GM21367 (cell line): ENCODE measurements at regions not wholly inside any gene's neighbourhood (a gene's known extent, or its start where the extent isn't known, plus 50 kb on each side); places are given as distances from the start of the nearest gene placed in this dataset.

ENCODE experiments used
- ATAC-seq: cut with Tn5 transposase; IDR thresholded peaks from one replicate; pipeline ENCODE4 v1.9.1; 2021; ENCODE audit not compliant: unreplicated experiment

- no peak for ATAC-seq
Measured at GRCh38 chr10:21327289-21327993, 198.0 kb downstream of the SKIDA1 start.

DNA sequence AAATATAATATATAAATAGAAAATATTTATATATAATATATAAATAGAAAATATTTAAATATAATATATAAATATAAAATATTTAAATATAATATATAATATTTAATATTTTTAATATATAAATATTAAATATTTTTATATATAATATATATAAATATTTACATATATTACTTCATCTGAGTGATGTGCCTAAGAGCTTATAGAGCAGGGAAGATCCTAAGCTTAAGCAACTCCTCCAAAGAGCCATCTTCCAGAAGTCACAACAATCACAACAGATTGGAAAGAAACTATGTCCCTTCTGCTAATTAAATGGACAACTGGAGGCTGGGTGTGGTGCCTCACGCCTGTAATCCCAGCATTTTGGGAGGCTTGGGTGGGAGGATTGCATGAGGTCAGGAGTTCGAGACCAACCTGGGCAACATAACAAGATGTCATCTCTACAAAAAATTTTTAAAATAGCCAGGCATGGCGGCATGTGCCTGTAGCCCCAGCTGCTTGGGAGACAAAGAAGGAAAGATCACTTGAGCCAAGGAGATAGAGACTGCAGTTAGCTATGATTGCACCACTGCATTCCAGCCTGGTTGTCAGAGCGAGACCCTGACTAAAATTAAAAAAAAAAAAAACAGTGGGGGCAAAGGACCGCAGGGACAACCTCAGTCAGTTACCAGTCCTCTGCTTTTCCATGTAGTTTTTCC, 198.7 kb downstream of the SKIDA1 start:
- ATAC-seq = no peak

DNA sequence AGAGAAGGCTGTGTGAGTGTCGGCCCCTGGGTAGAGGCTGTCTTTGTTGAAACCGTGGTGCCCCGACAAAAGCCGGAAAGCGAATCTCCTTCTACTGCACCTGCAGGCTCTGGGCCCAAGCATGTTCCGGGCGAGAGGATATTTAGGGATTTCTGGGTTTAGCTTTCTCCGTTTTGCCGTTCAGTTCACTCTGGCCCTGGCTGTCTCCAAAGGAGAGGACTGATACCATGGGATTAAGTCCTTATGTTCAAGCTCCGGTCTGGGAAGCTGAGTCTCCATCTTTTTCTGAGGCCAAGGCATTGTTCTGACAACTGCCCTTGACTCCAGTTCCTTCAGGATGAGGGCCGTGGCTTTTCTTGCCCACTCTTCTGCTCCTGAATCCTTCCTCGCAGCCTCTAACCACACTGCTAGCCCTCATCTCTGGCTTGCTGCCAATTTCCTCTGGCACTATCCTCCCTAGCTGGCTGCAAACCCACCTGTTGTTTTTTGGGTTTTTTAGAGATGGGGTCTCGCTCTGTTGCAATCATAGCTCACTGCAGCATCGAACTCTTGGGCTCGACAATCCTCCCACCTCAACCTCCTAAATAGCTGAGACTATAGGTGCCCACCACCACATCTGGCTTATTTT, 206.8 kb downstream of the SKIDA1 start:
- ATAC-seq = no peak

GRCh38 chr10:21317902-21318301, 207.6 kb downstream of the SKIDA1 start:
- ATAC-seq = no peak

GRCh38 chr10:21315645-21316220, 209.7 kb downstream of the SKIDA1 start:
- no peak for ATAC-seq

- no peak for ATAC-seq
Measured at GRCh38 chr10:21314906-21315644, 210.4 kb downstream of the SKIDA1 start.

- ATAC-seq = no peak
Measured at GRCh38 chr10:21314111-21314626, 211.3 kb downstream of the SKIDA1 start.

DNA sequence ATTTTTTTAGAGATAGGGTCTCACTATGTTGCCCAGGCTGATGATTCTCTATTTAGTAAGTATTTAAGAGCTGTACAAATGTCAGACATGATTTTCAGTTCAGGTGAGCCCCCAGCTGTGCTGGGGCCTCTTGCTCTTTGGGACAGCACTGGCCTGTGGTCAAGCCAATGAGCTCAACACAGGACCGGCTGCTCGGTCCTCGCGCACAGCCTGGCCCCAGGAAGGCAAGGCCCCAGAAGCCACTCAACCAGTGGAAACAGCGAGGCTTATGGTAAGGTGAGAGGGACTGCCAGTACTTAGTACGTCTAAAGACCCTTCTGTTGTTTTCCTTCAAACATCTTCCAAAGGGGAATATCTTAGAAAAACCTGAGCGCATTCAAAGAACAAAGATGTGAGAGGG, 211.8 kb downstream of the SKIDA1 start:
- ATAC-seq = no peak

- ATAC-seq = no peak
Measured at GRCh38 chr10:21311426-21311825, 214.1 kb downstream of the SKIDA1 start.

GRCh38 chr10:21309427-21309826, 216.1 kb downstream of the SKIDA1 start:
- no peak for ATAC-seq

DNA sequence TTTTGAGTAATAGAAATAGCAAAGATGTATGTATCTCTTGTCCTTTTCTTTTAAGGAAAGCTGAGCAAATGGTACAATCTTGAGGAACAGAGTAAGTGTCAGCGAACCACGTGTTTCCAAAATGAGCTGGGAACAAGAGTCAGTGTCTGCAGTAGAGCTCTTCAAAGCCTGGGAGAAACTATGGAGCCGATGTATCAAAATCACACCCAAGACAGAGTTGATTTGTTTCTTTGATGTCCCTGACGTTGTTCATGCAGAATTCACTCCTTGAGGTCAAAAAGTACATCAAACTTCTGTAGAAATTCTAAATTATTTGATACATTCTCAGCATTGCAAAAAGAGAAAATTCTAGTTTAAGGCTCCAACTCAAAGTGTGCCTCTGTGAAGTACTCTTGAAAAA, 216.5 kb downstream of the SKIDA1 start:
- ATAC-seq = no peak

GRCh38 chr10:21308018-21308417, 217.5 kb downstream of the SKIDA1 start:
- ATAC-seq = no peak

DNA sequence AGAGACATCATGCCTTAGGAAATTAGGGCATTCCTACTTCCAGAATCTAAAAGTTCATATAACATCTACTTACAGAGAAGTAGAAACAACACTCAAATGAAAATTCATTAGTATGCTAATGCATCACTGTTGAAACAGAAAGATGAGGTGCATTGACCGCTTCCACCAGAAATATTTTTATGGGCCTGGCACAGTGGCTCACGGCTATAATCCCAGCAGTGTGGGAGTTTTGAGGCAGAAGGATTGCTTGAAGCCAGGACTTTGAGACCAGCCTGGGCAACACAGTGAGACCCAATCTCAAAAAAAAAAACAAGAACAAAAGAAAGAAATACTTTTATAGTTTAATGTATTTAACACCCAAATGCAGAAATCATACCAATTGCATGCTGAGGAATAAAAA, 220.9 kb downstream of the SKIDA1 start:
- ATAC-seq = no peak

DNA sequence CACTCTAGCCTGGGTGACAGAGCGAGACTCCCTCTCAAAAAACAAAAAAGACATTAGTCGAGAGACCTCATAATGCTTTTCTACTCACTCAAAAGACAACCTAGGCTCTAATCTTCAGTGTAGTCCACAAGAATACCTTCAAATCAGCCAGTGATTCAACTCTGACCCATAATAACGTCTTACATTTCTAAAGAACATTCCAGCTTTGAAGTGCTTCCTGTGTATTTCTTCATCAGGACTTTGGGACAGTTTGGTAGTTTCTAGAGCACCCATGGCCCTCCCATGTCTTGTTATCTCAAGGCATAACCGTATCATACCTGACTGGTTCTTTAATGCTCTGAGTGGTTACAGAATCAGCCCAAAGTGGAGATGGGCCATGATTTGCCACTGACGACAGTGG, 221.3 kb downstream of the SKIDA1 start:
- ATAC-seq = no peak

- no peak for ATAC-seq
Measured at GRCh38 chr10:21300551-21300950, 224.9 kb downstream of the SKIDA1 start.

- ATAC-seq = no peak
Measured at GRCh38 chr10:21299330-21299729, 226.2 kb downstream of the SKIDA1 start.

DNA sequence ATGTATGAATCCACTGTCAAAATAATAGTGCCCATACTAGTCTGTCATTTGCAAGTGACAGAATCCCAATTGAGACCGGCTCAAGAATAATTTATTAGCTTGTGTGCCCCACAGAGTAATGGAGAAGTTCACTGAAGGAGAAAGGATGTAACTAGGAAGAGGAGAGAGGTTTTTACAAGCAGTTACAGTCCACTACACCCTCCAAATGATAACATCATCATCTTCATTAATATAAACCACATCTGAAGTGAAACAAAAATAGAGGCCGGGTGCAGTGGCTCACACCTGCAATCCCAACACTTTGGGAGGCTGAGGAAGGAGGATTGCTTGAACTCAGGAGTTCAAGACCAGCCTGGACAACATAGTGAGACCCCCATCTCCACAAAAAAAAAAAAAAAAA, 226.8 kb downstream of the SKIDA1 start:
- no peak for ATAC-seq

- ATAC-seq = no peak
Measured at GRCh38 chr10:21297603-21298383, 227.7 kb downstream of the SKIDA1 start.

DNA sequence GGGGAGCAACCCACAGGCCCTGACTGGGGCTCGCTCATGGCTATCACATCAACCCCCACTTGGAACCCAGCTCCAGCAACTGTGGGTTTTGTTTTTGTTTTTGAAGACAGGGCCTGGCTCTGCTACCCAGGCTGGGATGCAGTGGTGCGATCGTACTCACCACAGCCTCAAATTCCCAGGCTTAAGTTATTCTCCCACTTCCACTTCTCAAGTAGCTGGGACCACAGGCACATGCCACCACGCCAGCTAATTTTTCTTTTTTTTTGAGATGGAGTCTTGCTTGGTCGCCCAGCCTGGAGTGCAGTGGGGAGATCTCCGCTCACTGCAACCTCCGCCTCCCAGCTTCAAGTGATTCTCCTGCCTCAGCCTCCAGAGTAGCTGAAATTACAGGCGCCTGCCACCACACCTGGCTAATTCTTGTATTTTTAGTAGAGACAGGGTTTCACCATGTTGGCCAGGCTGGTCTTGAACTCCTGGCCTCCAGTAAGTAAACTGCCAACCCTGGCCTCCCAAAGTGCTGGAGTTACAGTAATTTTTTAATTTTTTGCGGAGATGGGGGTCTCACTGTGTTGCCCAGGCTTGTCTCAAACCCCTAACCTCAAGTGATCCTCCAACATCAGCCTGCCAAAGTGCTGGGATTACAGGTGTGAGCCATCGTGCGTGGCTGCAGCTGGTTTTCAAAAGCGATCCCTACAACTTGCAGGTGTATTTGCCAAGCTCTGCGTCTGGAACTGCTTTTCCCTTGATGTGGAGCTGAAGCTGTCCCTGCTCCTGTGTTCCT, 228.7 kb downstream of the SKIDA1 start:
- no peak for ATAC-seq
